SIG-M5 treated with dmso at 0.1 percent for 504 hours (cell line): ENCODE measurements at regions not wholly inside any gene's neighbourhood (a gene's known extent, or its start where the extent isn't known, plus 50 kb on each side); places are given as distances from the start of the nearest gene placed in this dataset.
"Not testable (repeated sequence)": the region's sequence is repeated elsewhere in the genome, so short reads cannot be mapped to it uniquely, and the experiment has no call there.

ENCODE experiments used
- DNase-seq: peaks from one replicate; lab custom pipeline; 2025; ENCODE audit not compliant: unreplicated experiment; lab: John Stamatoyannopoulos, UW

DNA sequence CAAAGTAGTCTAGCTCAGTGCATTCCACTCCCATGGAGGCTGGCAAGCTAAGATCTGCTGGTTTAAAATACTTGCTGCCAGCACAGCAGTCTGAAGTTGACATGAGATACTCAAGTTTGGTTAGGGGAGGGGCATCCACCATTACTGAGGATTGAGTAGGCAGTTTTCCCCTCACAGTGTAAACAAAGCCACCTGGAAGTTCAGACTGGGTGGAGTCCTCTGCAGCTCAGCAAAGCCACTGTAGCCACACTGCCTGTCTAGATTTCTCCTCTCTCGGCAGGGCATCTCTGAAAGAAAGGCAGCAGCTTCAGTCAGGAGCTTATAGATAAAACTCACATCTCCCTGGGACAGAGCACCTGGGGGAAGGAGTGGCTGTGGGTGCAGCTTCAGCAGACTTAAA lies 377.4 kb upstream of the PRR20A start:
- not testable (repeated sequence) for DNase-seq

DNA sequence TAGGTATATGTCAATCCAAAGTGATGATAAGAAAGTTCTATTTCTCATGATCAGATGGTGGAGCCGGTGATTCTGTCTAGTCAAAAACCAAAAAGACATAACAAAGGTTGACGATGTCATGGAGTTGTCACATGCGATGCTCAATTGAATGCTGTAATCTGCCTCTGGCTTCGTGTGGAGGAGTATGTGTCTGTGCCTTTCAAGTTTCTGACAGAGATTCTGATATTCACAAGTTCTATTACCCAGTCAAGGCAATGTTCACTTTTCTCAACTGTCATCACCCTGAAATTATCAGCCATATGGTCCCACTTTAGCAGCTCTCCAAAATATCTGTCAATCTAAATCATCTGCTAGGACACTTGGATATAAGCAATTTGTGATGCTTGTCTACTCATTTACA lies 367.6 kb upstream of the PRR20A start:
- DNase-seq = no peak

DNA sequence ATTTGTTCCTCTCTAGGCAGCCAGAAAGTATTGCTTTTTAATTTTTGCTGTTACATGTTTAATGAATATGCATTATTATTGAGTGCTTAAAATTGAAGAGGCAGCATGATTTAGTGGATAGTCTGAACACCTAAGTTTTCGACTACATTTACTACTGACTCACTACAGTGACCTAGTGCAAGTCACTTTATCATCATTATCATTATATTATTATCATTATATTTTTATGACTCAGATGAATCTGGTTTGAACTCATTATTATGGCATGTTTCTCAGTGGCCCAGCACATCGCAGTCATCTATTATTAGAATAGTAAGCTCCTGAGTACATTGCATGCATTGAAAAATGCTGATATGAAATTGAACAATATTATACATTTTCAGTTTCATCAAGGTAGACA lies 351.2 kb upstream of the PRR20A start:
- no peak for DNase-seq

DNA sequence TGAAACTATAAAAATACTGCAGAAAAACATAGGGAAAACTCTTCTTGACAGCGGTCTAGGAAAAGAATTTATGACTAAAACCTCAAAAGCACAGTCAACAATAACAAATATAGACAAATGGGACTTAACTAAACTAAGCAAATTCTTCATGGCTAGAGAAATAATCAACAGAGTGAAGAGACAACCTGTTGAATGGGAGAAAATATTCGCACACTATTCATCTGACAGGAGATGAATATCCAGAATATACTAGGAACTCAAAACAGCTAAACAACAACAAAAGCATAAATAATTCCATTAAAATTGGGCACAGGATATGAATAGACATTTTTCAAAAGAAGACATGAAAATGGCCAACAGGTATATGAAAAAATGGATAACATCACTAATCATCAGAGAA lies 303.6 kb upstream of the PRR20A start:
- no peak for DNase-seq

DNA sequence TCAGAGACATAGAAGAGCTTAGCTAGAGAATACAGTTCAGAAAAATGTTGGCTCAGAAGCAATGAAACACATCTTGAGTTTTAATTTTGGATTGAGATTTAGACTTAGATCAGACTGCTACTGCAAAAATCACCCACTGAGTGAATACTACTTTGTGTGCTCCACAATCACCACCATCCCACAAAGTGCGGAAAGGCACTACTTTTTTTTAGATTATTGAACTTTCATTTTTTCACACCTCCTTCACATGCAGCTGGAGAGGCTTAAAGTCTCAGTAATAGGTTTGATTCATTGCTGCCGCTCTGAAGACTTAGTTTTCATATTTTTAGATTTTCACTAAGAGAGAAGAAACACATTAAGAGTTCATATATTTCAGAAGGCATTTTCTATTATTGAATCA lies 289.9 kb upstream of the PRR20A start:
- DNase-seq = no peak

DNA sequence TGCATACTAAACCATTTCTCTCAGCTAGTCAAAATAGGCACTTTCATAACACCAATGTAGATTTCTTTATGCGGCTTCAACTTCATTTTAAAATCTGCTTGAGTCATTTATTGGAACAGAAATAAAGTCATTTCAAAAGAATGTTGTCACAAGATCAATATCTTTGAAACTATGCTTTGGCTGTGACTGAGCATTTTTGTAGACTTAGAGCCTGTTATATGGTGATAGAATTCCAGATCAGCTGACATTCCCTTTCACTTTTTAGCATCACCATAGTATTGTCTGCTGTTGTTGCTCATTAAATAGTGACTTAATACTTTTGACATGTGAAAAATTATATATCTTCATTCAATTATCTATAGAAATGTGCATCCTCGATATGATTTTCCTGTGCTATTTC lies 279.2 kb upstream of the PRR20A start:
- DNase-seq = no peak

DNA sequence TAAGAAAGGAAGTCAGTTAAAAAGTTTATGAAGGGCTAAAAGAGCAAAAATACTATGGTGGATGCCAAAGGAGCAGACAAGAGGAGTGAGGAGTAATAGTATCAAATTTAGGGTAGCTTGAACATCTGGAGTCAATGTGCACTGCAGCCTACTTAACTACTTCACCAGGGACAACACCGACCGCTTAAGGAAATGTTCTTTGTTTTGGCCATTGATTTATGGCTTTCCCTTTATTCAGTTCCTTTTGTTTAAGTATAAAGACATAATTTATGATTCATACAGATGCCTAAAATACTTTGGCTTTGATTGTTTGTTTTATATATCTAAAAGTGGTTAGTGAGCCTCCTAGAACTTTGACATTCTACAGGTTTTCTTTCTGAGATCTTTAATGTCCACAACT lies 276.3 kb upstream of the PRR20A start:
- DNase-seq = no peak

DNA sequence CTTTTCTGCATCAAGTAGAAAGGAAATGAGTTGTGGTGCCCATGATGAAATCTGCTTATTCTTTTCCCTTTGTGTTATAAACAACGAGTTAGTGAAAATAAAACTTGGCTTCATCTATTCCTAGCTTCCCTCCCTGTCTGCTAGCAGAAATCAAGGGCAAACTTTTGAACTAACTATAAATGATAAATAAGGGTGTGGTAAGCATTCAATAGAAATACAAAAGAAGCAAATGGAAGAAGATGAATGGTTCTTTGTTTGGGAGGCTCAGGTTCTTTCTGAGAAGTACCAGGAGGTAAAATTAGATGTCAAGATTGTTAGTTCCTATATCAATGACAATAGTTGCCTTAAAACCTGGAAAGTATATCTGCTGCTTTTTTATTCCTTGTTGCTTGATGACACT lies 275.3 kb upstream of the PRR20A start:
- no peak for DNase-seq

DNA sequence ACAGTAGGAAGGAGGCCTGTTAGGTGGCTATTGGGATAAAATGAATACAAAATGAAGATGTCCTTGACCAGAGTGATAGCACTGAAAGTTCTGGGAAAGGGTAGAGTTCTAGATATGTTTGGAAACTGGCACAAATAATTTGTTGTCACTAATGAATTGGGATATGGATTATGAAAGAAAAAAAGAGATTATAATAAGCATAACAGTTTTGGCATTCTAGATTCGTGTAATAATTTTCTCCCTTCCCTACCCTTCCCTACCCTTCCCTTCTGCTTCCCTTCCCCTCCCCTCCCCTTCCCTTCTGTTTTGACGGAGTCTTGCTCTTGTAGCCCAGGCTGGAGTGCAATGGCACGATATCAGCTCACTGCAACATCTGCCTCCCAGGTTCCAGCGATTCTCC lies 271.0 kb upstream of the PRR20A start:
- no peak for DNase-seq

DNA sequence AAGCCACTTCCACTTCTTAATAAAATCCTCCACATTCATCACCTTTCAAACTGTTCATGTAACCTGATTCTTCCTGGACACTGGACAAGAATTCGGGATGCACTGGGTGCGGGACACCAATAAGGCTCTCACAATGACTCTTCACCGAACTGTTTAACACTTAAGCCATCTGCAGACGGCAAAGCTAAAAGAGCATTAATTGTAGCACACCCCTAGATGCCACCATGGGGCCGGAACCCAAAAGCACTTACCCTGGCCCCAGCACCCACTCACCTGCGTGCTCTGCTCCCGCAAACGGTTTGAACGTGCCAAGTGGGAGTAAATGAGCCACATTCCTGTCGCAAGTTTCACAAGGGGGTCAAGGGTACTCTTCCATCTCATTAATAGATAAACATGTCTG lies 254.3 kb upstream of the PRR20A start:
- no peak for DNase-seq

DNA sequence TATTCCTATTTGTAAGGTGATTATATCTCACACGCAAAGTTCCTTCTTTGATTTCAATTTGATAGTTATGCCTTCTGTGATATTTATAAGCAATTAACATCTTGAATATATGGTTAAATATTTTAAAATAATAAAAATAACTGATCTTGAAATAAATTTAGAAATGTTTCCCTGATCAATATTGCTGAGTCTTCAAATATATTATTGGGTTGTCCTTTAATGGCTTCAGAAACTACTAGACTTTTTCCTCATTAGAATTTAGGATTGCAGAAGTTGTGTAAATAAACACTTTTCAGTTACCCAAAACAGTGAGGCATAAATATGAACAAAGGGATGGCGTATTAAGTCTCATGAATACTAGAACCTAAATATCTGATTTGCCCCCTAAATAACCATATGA lies 252.3 kb upstream of the PRR20A start:
- DNase-seq = no peak

DNA sequence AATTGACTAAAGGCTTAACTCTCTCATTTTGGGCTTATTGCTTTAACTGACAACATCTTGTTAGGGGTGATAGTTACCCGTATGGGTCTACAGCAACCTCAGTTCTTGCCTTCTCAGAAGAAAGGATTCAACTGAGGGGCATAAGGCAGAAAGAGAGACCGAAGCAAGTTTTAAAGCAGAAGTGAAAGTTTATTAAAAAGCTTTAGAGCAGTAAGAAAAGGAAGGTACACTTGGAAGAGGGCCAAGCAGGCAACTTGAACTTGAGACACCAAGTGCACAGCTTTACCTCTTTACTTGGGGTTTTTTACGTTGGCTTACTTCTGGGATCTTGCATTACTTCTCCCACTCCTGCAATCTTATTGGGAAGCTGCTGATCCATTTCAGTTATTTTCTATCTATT lies 246.9 kb upstream of the PRR20A start:
- DNase-seq = peak; percentile 75

DNA sequence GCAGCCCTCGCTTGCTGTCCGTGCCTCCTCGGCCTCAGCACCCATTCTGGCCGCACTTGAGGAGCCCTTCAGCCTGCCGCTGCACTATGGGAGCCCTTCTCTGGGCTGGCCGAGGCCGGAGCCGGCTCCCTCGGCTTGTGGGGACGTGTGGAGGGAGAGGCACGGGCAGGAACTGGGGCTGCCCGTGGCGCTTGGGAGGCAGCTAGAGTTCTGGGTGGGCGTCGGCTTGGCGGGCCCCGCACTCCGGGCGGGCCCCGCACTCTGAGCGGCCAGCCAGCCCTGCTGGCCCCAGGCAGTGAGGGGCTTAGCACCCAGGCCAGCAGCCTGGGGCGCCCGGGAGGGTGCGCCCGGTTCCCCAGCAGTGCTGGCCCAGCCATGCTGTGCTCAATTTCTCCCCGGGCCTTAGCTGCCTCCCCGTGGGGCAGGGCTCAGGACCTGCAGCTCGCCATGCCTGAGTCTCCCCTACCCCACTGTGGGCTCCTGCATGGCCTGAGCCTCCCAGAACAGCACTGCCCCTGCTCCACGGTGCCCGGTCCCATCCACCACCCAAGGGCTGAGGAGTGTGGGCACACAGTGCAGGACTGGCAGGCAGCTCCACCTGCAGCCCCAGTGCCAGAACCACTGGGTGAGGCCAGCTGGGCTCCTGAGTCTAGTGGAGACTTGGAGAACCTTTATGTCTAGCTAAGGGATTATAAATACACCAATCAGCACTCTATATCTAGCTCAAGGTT lies 240.0 kb upstream of the PRR20A start:
- DNase-seq = no peak

DNA sequence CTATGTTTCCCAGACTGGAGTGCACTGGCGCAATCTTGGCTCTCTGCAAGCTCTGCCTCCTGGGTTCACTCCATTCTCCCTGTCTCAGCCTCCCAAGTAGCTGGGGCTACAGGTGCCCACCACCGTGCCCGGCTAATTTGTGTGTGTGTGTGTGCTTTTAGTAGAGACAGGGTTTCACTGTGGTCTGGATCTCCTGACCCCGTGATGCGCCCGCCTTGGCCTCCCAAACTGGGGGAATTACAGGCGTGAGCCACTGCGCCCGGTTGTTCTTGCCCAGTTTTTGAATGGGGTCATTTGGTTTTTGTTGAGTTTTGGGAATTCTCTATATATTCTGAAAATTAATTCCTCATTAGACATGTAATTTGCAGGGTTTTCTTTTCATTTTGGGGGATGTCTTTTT lies 238.4 kb upstream of the PRR20A start:
- DNase-seq = no peak

DNA sequence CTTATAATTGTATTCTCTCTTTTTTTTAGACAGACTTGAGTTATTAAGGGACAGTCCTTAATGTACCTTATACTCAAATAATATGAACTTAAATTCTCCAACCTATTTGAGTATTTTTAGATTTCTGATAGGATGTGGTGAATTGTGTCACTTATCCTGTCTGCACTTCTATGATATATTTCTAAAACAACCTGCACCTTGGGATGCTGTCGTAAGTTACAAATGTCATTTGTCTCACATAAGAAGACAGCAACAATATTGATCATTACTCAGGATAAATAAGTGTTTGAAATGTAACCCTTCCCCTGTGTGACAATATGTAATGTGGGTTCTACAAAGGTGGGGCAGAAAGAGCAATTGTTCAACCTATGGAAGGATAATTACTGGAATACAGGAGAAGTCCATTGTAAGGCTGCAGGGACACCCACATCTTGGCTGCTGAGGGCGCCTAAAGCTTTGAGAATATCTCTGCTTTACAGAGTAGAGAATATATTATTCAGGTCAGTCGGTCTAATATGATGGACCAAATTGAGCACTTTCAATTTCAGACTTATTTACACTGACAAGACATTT lies 236.9 kb upstream of the PRR20A start:
- no peak for DNase-seq

DNA sequence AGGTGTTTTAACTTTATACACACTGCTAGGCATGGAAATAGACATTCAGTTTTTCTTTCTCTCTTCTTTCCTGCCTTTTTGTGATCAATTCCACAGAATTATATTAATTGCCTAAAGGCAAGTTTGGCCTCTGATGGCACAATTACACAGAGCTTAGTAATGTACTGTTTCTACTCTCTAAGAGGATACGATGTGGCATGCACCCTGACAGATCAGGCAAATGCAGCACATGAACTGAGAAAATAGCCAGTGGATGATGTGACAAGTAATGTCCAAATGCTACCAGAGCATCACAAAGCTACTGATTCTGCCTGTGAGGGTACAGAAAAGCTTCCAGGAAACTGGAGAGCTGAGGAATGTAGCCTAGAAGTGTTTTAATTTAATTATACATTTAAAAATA lies 233.8 kb upstream of the PRR20A start:
- no peak for DNase-seq

DNA sequence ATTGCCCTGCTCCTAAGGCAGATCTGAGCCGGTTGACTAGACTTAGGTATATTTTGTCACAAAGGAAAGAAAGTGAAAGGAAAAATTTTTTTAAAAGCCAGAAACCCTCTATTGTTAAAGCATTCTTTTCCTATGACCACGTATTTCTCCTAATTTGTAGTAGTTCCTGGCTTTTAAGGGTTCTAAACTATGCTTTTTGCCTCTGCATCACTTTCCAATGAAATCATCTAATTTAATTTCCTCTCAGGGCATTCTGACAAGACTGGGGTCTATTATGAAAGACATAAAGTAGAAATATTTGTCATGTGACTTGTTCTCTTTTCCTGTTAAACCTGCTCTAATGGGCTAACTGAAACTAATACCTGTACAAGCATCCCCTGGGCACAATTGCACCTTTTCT lies 233.0 kb upstream of the PRR20A start:
- DNase-seq = no peak

DNA sequence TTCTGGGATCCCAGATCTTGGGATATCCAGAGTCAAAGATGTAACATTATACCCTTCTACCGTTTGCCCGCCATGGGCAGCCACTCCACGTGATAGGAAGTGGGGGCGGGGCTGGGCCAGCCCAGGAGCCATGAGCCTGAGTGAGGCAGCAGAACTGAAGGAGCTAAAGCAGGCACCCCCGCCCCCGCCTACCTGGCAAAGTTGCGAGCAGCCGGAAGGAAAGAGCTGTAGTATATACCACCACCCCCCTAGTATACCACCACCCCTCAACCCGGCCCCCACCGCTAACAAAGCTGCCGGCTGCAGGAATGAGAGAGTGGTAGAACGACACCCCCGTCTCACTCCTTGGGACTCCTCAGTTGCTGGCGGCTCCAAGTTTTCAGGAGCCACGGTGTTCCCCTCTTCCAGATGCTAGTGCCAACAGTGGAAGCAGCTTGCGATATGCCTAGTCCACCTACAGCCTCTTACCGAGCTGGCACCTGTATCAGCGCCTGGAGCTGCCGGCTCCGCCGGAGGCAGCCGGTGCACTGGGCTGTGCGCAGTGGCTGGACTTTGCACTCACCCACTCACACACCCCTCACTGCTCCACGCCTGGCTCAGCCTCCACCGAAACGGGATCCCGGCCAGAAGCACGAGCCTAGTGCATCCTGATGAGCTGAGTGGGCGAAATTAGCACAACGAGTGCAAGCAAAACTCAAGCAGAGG lies 230.7 kb upstream of the PRR20A start:
- no peak for DNase-seq

DNA sequence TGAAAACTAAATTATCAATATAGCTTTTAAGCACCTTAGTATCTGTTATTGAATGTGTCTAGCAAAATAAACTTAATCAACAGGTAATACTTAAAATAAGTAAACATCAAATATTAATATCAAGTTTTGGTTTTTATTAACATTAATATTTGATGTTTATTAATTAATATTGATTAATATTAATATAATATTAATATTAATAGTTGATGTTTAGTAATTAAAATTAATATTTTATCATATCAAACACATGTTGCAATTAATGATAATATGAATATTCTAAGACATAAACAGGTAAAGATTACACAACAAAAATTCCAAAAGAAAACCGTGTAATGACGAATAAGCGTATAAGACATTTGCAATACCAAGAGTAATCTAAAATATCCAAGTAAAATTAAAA lies 222.8 kb upstream of the PRR20A start:
- no peak for DNase-seq

DNA sequence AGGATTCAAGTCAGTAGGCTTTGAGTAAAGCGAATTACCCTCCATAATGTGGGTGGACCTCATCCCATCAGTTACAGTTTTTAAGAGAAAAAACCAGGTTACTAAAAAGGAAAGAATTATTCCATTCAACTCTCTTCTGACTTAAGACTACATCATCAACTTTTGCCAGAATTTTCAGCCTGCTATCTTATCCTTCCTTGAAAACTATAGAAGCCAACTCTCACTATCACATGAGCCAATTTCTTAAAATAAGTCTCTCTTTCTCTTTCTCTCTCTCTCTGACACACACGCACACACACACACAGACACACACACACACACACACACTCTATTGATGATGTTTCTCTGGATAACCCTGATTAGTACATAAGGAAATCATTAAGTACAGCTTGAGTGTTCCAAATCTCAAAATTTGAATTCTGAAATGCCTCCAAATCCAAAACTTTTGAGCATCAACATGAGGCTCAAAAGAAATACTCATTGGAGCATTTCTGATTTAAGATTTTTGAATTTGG lies 217.0 kb upstream of the PRR20A start:
- no peak for DNase-seq

DNA sequence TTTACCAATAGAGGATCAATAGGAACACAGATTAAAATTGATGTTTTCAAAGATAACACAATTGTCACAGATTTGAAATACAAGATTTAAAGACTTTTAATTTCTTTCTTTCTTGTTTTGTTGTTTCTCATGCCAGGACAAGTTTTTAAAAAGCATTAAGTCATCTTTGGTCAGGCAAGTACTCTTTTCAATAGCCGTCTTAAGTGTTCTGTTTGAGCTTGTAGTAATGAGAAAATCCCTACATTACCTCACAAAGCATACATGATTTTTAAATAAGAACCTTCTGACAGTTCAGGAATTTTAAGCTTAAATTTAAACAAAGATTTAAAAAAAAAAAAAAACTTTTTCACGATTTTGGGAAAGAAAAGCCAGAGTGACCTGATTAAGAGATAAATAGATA lies 216.3 kb upstream of the PRR20A start:
- no peak for DNase-seq

DNA sequence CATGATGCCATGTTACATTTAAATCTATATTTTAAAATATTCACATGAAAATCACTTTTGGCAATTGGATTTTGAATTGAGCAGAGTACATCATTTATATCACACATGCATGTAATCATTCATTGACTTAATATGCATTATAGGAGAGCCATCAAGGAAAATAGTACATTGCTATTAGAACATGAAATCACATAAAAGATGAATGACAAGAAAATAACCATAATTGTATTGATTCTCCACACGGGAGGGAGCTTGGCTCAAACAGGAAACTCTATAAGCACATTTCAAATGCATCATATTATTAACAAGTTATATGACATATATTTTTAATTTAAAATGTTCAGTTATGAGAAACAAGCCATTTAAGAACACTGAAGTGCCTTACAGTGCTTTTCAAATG lies 208.6 kb upstream of the PRR20A start:
- DNase-seq = no peak
